ENCODE measurements at regions not wholly inside any gene's neighbourhood (a gene's known extent, or its start where the extent isn't known, plus 50 kb on each side); places are given as distances from the start of the nearest gene placed in this dataset.

- TF ChIP-seq CTCF (IDR thresholded peaks at IDR 0.05) (no peak), POLR2A (IDR thresholded peaks at IDR 0.05) (no peak)
Observed at GRCh38 chr3:106364477-106364876, 495.7 kb upstream of the CBLB start.

All from body of pancreas (tissue), 4 donors.